ENCODE measurements at regions not wholly inside any gene's neighbourhood (a gene's known extent, or its start where the extent isn't known, plus 50 kb on each side); places are given as distances from the start of the nearest gene placed in this dataset.

- CTCF ChIA-PET = no interaction called here
- no peak overlapping the region for H3K4me3 ChIP-seq (ENCODE audit: low read depth, low read length)
- no peak for DNase-seq (ENCODE audit: low read depth, low spot score)
- peaks cover 33% of the 10 kb centered on the region for H3K9me3 ChIP-seq (ENCODE audit: control insufficient read depth, insufficient read depth, low read length)
- H3K27me3 ChIP-seq (ENCODE audit: control insufficient read depth, insufficient read depth, low read length) = no peaks in the 10 kb centered on the region
- H3K27ac ChIP-seq (ENCODE audit: low read depth, low read length) = no peak overlapping the region
- POLR2A ChIA-PET = no interaction called here
- TF ChIP-seq, protein P1, sequence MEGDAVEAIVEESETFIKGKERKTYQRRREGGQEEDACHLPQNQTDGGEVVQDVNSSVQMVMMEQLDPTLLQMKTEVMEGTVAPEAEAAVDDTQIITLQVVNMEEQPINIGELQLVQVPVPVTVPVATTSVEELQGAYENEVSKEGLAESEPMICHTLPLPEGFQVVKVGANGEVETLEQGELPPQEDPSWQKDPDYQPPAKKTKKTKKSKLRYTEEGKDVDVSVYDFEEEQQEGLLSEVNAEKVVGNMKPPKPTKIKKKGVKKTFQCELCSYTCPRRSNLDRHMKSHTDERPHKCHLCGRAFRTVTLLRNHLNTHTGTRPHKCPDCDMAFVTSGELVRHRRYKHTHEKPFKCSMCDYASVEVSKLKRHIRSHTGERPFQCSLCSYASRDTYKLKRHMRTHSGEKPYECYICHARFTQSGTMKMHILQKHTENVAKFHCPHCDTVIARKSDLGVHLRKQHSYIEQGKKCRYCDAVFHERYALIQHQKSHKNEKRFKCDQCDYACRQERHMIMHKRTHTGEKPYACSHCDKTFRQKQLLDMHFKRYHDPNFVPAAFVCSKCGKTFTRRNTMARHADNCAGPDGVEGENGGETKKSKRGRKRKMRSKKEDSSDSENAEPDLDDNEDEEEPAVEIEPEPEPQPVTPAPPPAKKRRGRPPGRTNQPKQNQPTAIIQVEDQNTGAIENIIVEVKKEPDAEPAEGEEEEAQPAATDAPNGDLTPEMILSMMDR (IDR thresholded peaks at IDR 0.05; ENCODE audit: low read depth, low read length) = no peak
Measured at GRCh38 chr14:97025722-97026121, 228.5 kb downstream of the VRK1 start.

DNA sequence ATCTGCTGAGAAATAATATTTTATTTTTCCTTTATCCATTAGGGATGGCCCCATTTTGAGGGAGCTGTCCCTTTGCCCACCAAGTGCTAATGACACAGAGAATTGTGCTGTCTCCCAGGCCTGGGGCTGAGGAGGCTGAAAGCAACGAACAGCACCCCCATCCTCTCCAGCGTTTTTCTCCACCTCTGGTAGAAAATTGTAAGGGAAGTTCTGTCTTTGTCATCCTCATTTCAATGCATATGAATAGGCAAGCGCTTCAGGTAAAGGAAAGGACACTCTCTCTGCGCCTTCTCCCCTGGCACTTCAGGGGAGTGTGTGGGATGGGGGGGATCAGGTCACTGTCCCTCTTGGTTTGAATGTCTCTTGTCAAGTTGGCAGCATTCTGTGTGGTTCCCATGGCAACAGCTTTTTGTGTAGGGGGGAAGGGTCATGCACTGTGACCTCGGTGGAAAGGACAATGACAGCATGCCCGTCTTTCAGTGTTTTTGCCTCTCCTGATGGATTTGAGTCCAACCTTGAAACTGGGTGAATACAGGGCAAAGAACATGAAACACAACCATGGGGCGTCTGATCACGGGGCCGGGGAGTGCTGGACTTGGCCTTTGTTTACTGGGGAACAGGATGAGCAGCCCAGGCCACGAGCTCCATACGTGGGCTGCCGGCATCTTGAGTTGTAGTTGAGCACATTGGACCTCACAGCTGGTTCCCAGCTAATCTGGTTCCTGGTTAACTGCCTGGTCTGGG, 230.2 kb downstream of the VRK1 start:
- CTCF ChIA-PET = no interaction called here
- Histone ChIP-seq H3K27ac (ENCODE audit: low read depth, low read length) (no peak overlapping the region), H3K4me3 (ENCODE audit: low read depth, low read length) (no peak overlapping the region), H3K9me3 (ENCODE audit: control insufficient read depth, insufficient read depth, low read length) (peaks cover 38% of the 10 kb centered on the region), H3K27me3 (ENCODE audit: control insufficient read depth, insufficient read depth, low read length) (no peaks in the 10 kb centered on the region)
- no peak for DNase-seq (ENCODE audit: low read depth, low spot score)
- TF ChIP-seq, protein P1 (IDR thresholded peaks at IDR 0.05; ENCODE audit: low read depth, low read length) = no peak
- POLR2A ChIA-PET = no interaction called here

DNA sequence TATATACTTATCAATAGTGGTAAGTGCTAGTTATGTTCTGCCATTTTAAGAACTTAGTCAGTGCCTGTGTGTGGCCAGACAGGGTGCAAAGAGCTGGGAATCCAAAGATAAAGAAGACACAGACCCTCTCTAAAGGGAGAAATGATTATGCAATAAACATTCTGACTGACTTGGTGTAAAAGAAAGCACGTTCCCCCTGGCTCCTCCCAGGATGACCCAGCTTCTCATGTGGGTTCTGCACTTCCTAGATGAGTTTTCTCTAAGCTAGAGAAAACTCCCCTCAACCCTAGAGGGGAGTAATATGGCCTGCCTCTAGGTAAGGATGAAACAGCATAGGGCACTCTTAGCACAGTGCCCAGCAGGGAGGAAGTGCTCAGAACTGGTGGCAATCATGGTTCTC, 231.2 kb downstream of the VRK1 start:
- no peak for DNase-seq (ENCODE audit: low read depth, low spot score)
- CTCF ChIA-PET = no interaction called here
- no peak overlapping the region for H3K27ac ChIP-seq (ENCODE audit: low read depth, low read length)
- H3K27me3 ChIP-seq (ENCODE audit: control insufficient read depth, insufficient read depth, low read length) = no peaks in the 10 kb centered on the region
- POLR2A ChIA-PET = no interaction called here
- H3K4me3 ChIP-seq (ENCODE audit: low read depth, low read length) = no peak overlapping the region
- TF ChIP-seq, protein P1 (IDR thresholded peaks at IDR 0.05; ENCODE audit: low read depth, low read length) = no peak
- H3K9me3 ChIP-seq (ENCODE audit: control insufficient read depth, insufficient read depth, low read length) = peaks cover 45% of the 10 kb centered on the region

DNA sequence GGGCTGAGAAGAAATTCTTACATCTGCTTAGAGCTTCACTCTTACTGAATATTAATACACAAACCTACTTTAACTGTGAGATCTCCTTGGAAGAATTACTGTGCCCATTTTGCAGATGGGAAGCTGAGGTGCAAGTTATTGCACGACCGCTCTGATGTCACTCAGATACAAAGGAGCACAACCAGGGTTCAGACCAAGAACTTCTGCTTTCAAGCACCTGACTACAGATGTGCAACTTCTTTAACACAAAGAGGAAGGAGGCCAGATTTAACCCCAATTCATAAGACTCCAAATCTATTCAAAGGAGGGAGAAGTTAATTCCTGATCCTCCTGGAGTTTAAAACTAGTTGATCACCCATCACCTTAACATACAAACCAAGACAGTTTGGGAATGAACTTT, 232.6 kb downstream of the VRK1 start:
- Histone ChIP-seq H3K27ac (ENCODE audit: low read depth, low read length) (no peak overlapping the region), H3K27me3 (ENCODE audit: control insufficient read depth, insufficient read depth, low read length) (no peaks in the 10 kb centered on the region), H3K9me3 (ENCODE audit: control insufficient read depth, insufficient read depth, low read length) (peaks cover 51% of the 10 kb centered on the region), H3K4me3 (ENCODE audit: low read depth, low read length) (no peak overlapping the region)
- TF ChIP-seq, protein P1 (IDR thresholded peaks at IDR 0.05; ENCODE audit: low read depth, low read length) = no peak
- no peak for DNase-seq (ENCODE audit: low read depth, low spot score)
- POLR2A ChIA-PET = no interaction called here
- CTCF ChIA-PET = no interaction called here

- CTCF ChIA-PET = no interaction called here
- POLR2A ChIA-PET = no interaction called here
Measured at GRCh38 chr14:97031530-97031929, 234.3 kb downstream of the VRK1 start.

More at GRCh38 chr14:97031530-97031929, 234.3 kb downstream of the VRK1 start:
- TF ChIP-seq, protein P1 (IDR thresholded peaks at IDR 0.05; ENCODE audit: low read depth, low read length) = no peak
- peaks cover 53% of the 10 kb centered on the region for H3K9me3 ChIP-seq (ENCODE audit: control insufficient read depth, insufficient read depth, low read length)
- H3K27ac ChIP-seq (ENCODE audit: low read depth, low read length) = no peak overlapping the region
- DNase-seq (ENCODE audit: low read depth, low spot score) = no peak
- no peaks in the 10 kb centered on the region for H3K27me3 ChIP-seq (ENCODE audit: control insufficient read depth, insufficient read depth, low read length)
- no peak overlapping the region for H3K4me3 ChIP-seq (ENCODE audit: low read depth, low read length)

Measured in AG04450 (cell line).